Umbilical cord (tissue), 1 donor: ENCODE measurements at regions not wholly inside any gene's neighbourhood (a gene's known extent, or its start where the extent isn't known, plus 50 kb on each side); places are given as distances from the start of the nearest gene placed in this dataset.
A peak's percentile ranks its signal among the peaks of the same experiment; 100 is the strongest.
"Not testable (repeated sequence)": the region's sequence is repeated elsewhere in the genome, so short reads cannot be mapped to it uniquely, and the experiment has no call there.

Experiments used
- DNase-seq: peaks from one replicate; pipeline ENCODE4 v3.0.0-alpha.2; 2015; ENCODE audit warnings: low spot score

- no peak for DNase-seq
Observed at GRCh38 chr2:240373289-240373885, 62.1 kb upstream of the GPC1 start.

- DNase-seq, result peak; percentile 96
Observed at GRCh38 chr2:240374085-240374907, 61.2 kb upstream of the GPC1 start.

- DNase-seq, result no peak
Observed at GRCh38 chr2:240375024-240375645, 60.3 kb upstream of the GPC1 start.

- DNase-seq, result no peak
Observed at GRCh38 chr2:240376739-240377138, 58.7 kb upstream of the GPC1 start.

- no peak for DNase-seq
Observed at GRCh38 chr2:240377366-240377765, 58.1 kb upstream of the GPC1 start.

- no peak for DNase-seq
Observed at GRCh38 chr2:240379089-240379636, 56.3 kb upstream of the GPC1 start.

GRCh38 chr2:240383099-240383758 is 52.2 kb upstream of the GPC1 start:
- no peak for DNase-seq

GRCh38 chr2:240383871-240384700 is 51.4 kb upstream of the GPC1 start:
- DNase-seq, result no peak

GRCh38 chr2:240384711-240385450 is 50.6 kb upstream of the GPC1 start:
- no peak for DNase-seq

- DNase-seq, result not testable (repeated sequence)
Observed at GRCh38 chr2:240385451-240386161, 49.9 kb upstream of the GPC1 start.
